IPS-15b (cell line): ENCODE measurements at regions not wholly inside any gene's neighbourhood (a gene's known extent, or its start where the extent isn't known, plus 50 kb on each side); places are given as distances from the start of the nearest gene placed in this dataset.
"Not testable (repeated sequence)": the region's sequence is repeated elsewhere in the genome, so short reads cannot be mapped to it uniquely, and the experiment has no call there.

Source experiments
- H3K27me3 ChIP-seq: one replicate; pipeline ENCODE4 v1.6.1; 2013; ENCODE audit warnings: low read length; ENCODE audit not compliant: control insufficient read depth, insufficient read depth
- H3K36me3 ChIP-seq: one replicate; pipeline ENCODE4 v1.6.1; 2013; ENCODE audit warnings: low read length; ENCODE audit not compliant: control insufficient read depth, insufficient read depth
- H3K4me1 ChIP-seq: one replicate; pipeline ENCODE4 v1.6.1; 2013; ENCODE audit warnings: mild to moderate bottlenecking, low read length; ENCODE audit not compliant: control insufficient read depth, insufficient read depth
- H3K4me3 ChIP-seq: one replicate; pipeline ENCODE4 v1.5.1; 2013; ENCODE audit warnings: low read depth, low read length
- H3K9ac ChIP-seq: one replicate; pipeline ENCODE4 v1.6.1; 2013; ENCODE audit warnings: low read depth, mild to moderate bottlenecking, low read length
- H3K9me3 ChIP-seq: one replicate; pipeline ENCODE4 v1.6.1; 2013; ENCODE audit warnings: mild to moderate bottlenecking, low read length; ENCODE audit not compliant: control insufficient read depth, insufficient read depth

GRCh38 chr5:7261049-7261448 lies 134.9 kb upstream of the ADCY2 start:
- peak overlapping the region; percentile 24 for H3K4me3 ChIP-seq
- H3K9me3 ChIP-seq: no peaks in the 10 kb centered on the region
- peaks cover 3% of the 10 kb centered on the region for H3K36me3 ChIP-seq
- peaks cover 14% of the 10 kb centered on the region for H3K4me1 ChIP-seq
- peak overlapping the region; percentile 28 for H3K9ac ChIP-seq
- no peaks in the 10 kb centered on the region for H3K27me3 ChIP-seq

- no peak overlapping the region for H3K9ac ChIP-seq
Observed at GRCh38 chr5:7261900-7262299, 134.0 kb upstream of the ADCY2 start.

GRCh38 chr5:7263398-7264015 lies 132.4 kb upstream of the ADCY2 start:
- H3K4me3 ChIP-seq: peak overlapping the region; percentile 45
- not testable (repeated sequence) for H3K27me3 ChIP-seq, H3K36me3 ChIP-seq, H3K9me3 ChIP-seq
- peaks cover 14% of the 10 kb centered on the region for H3K4me1 ChIP-seq
- peak overlapping the region; percentile 84 for H3K9ac ChIP-seq

More at GRCh38 chr5:7261900-7262299, 134.0 kb upstream of the ADCY2 start:
- H3K36me3 ChIP-seq: peaks cover 3% of the 10 kb centered on the region
- H3K4me1 ChIP-seq: peaks cover 14% of the 10 kb centered on the region
- no peaks in the 10 kb centered on the region for H3K27me3 ChIP-seq
- peak overlapping the region; percentile 27 for H3K4me3 ChIP-seq
- H3K9me3 ChIP-seq: no peaks in the 10 kb centered on the region

- not testable (repeated sequence) for H3K27me3 ChIP-seq, H3K9me3 ChIP-seq, H3K4me3 ChIP-seq, H3K9ac ChIP-seq, H3K36me3 ChIP-seq
- peaks cover 17% of the 10 kb centered on the region for H3K4me1 ChIP-seq
Observed at GRCh38 chr5:7265776-7266175, 130.2 kb upstream of the ADCY2 start.

GRCh38 chr5:7268722-7269121 lies 127.2 kb upstream of the ADCY2 start:
- H3K9ac ChIP-seq, H3K36me3 ChIP-seq, H3K9me3 ChIP-seq, H3K4me1 ChIP-seq, H3K4me3 ChIP-seq: not testable (repeated sequence)
- peaks cover 11% of the 10 kb centered on the region for H3K27me3 ChIP-seq

- H3K36me3 ChIP-seq: peaks cover 3% of the 10 kb centered on the region
- H3K27me3 ChIP-seq: peaks cover 21% of the 10 kb centered on the region
- H3K4me3 ChIP-seq: no peak overlapping the region
- no peaks in the 10 kb centered on the region for H3K9me3 ChIP-seq
- H3K4me1 ChIP-seq: peaks cover 8% of the 10 kb centered on the region
- peak overlapping the region; percentile 28 for H3K9ac ChIP-seq
Observed at GRCh38 chr5:7269591-7270274, 126.2 kb upstream of the ADCY2 start.

- no peaks in the 10 kb centered on the region for H3K9me3 ChIP-seq
- peaks cover 22% of the 10 kb centered on the region for H3K27me3 ChIP-seq
- H3K9ac ChIP-seq: no peak overlapping the region
- H3K4me1 ChIP-seq: peaks cover 8% of the 10 kb centered on the region
- H3K36me3 ChIP-seq: no peaks in the 10 kb centered on the region
- no peak overlapping the region for H3K4me3 ChIP-seq
Observed at GRCh38 chr5:7271435-7272084, 124.4 kb upstream of the ADCY2 start.

- Histone ChIP-seq H3K36me3 (no peaks in the 10 kb centered on the region), H3K9me3 (no peaks in the 10 kb centered on the region), H3K27me3 (peaks cover 22% of the 10 kb centered on the region), H3K4me3 (no peak overlapping the region), H3K4me1 (peaks cover 8% of the 10 kb centered on the region), H3K9ac (no peak overlapping the region)
Observed at GRCh38 chr5:7272408-7272965, 123.5 kb upstream of the ADCY2 start.

GRCh38 chr5:7274203-7274602 lies 121.7 kb upstream of the ADCY2 start:
- no peak overlapping the region for H3K9ac ChIP-seq
- H3K27me3 ChIP-seq: peaks cover 22% of the 10 kb centered on the region
- H3K9me3 ChIP-seq: no peaks in the 10 kb centered on the region
- no peak overlapping the region for H3K4me3 ChIP-seq
- peaks cover 11% of the 10 kb centered on the region for H3K4me1 ChIP-seq
- no peaks in the 10 kb centered on the region for H3K36me3 ChIP-seq

- H3K4me1 ChIP-seq, H3K36me3 ChIP-seq, H3K4me3 ChIP-seq, H3K9me3 ChIP-seq, H3K9ac ChIP-seq, H3K27me3 ChIP-seq: not testable (repeated sequence)
Observed at GRCh38 chr5:7289634-7290033, 106.3 kb upstream of the ADCY2 start.

- not testable (repeated sequence) for H3K4me3 ChIP-seq, H3K36me3 ChIP-seq, H3K9me3 ChIP-seq, H3K9ac ChIP-seq, H3K4me1 ChIP-seq, H3K27me3 ChIP-seq
Observed at GRCh38 chr5:7297821-7298220, 98.1 kb upstream of the ADCY2 start.

GRCh38 chr5:7299731-7300130 lies 96.2 kb upstream of the ADCY2 start:
- H3K27me3 ChIP-seq, H3K9ac ChIP-seq, H3K4me3 ChIP-seq, H3K9me3 ChIP-seq, H3K4me1 ChIP-seq, H3K36me3 ChIP-seq: not testable (repeated sequence)
